ENCODE measurements at regions not wholly inside any gene's neighbourhood (a gene's known extent, or its start where the extent isn't known, plus 50 kb on each side); places are given as distances from the start of the nearest gene placed in this dataset.

DNA sequence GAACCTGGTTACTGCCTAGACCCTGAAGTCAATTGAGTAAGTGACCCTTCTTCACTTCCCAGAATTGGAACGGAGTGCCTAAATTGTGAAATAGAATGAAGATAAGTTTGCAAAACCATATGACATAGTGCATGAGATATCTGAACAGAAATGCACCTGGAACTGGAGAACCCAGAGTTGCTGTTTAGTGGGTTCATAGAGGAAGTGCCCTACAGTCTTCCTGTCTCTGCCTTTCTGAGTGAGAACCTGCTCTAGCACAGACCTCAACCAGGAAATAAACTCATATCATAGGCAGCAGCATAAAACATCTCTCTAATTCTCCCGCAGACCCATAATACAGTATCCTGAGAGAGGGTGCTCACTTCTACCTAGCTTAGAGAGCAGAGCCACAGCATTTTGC is 82.9 kb downstream of the EOMES start:
- no peak for TF ChIP-seq PHF8 (conservative IDR thresholded peaks at IDR 0.05; ENCODE audit: low read depth, low read length)
- TF ChIP-seq SUZ12 (IDR thresholded peaks at IDR 0.05; ENCODE audit: low read length), result no peak
- TF ChIP-seq EZH2 (IDR thresholded peaks at IDR 0.05; ENCODE audit: low read depth, low read length, severe bottlenecking), result no peak
- TF ChIP-seq, protein P1, sequence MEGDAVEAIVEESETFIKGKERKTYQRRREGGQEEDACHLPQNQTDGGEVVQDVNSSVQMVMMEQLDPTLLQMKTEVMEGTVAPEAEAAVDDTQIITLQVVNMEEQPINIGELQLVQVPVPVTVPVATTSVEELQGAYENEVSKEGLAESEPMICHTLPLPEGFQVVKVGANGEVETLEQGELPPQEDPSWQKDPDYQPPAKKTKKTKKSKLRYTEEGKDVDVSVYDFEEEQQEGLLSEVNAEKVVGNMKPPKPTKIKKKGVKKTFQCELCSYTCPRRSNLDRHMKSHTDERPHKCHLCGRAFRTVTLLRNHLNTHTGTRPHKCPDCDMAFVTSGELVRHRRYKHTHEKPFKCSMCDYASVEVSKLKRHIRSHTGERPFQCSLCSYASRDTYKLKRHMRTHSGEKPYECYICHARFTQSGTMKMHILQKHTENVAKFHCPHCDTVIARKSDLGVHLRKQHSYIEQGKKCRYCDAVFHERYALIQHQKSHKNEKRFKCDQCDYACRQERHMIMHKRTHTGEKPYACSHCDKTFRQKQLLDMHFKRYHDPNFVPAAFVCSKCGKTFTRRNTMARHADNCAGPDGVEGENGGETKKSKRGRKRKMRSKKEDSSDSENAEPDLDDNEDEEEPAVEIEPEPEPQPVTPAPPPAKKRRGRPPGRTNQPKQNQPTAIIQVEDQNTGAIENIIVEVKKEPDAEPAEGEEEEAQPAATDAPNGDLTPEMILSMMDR (IDR thresholded peaks at IDR 0.05; ENCODE audit: control extremely low read depth in 1 of 3, insufficient read depth in 1 of 3, low read depth in 1 of 3, low read length in 3 of 3), result no peak
- TF ChIP-seq RFX5 (IDR thresholded peaks at IDR 0.05; ENCODE audit: borderline replicate concordance, low read depth, low read length), result no peak
- TF ChIP-seq EP300 (IDR thresholded peaks at IDR 0.05; ENCODE audit: borderline replicate concordance in 1 of 2, low read depth in 2 of 2, low read length in 2 of 2), result no peak
- TF ChIP-seq TBP (IDR thresholded peaks at IDR 0.05; ENCODE audit: low read depth, low read length), result no peak
- TF ChIP-seq ZNF274 (IDR thresholded peaks at IDR 0.05; ENCODE audit: borderline replicate concordance, extremely low read depth, low read length), result no peak
- TF ChIP-seq RAD21 (IDR thresholded peaks at IDR 0.05 in 1 of 2, conservative IDR thresholded peaks at IDR 0.05 in 1 of 2; ENCODE audit: low read depth in 2 of 2, low read length in 2 of 2), result no peak
- no peak for TF ChIP-seq RXRA (IDR thresholded peaks at IDR 0.05; ENCODE audit: insufficient read depth, low read depth, low read length)

All from H1 (cell line).